Activated CD4-positive, CD25-positive, alpha-beta regulatory T cell treated with anti-CD3 and anti-CD28 coated beads, Interleukin-2, amount 50 U/mL, for 24 hours (primary cell): ENCODE measurements at regions not wholly inside any gene's neighbourhood (a gene's known extent, or its start where the extent isn't known, plus 50 kb on each side); places are given as distances from the start of the nearest gene placed in this dataset.
"Not testable (repeated sequence)": the region's sequence is repeated elsewhere in the genome, so short reads cannot be mapped to it uniquely, and the experiment has no call there.

Experiments
- ATAC-seq, 2 donors: fragments of 150-1000 bp; cut with Tn5 transposase; one replicate each; pipeline ENCODE4 v1.10.0; 2021; ENCODE audit warnings: mild to moderate bottlenecking in 1 of 2, moderate library complexity in 1 of 2

- ATAC-seq = not testable (repeated sequence)
Observed at GRCh38 chr5:102154791-102155605, 141.1 kb downstream of the SLCO4C1 start.

GRCh38 chr5:102154291-102154690 lies 141.8 kb downstream of the SLCO4C1 start:
- ATAC-seq = no peak

DNA sequence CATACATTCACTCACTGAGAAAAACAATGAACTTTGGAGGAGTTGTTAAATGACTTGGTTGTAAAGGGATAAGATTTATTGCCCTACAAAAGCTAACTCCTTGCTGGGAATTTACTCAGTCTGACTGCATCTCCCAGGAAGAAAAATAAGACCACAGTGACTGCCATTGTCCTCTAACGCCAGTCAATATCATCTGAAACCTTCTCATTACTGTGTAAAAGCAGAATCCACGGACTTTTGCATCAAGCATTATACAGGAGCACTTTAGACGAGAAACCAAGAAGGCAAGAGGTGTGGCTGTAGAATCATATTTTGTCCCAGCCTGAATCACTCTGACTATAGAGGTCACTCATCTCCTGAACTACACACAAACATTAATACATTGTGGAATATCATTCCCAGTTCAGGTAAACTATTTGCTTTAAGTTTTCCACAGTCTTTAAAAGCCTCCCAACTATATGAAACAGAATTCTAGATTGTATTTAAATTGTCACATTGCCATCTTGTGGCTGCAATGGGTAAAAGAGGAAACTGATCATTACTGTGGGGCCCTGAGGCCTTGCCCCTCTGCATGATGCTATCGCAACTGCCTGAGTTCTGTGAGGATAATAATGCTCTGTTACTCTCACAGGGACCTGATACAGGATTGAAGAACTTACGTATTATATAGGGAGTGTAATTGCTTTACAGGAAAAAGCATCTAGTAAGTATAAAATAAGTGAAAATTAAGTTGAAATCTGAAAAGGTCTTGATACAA lies 142.9 kb downstream of the SLCO4C1 start:
- no peak for ATAC-seq

- ATAC-seq = no peak
Observed at GRCh38 chr5:102139029-102139428, 157.1 kb downstream of the SLCO4C1 start.

DNA sequence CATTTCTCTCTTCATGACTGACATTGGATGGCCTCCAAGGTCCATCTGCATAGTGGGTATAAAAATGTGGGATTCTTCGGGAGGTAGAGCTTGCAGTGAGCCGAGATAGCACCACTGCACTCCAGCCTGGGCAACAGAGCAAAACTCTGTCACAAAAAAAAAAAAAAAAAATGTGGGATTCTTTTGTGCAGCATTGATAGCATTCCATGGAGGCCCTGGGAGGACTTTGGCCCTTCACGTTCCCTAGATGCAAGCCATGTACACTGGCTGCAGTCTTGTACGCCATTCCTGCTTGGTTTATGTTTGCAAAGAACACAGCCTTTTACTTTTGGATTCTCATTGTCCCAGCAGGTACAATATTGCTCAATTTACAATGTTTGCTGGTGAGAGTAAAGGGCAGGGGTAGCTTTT lies 157.8 kb downstream of the SLCO4C1 start:
- ATAC-seq = no peak

- no peak for ATAC-seq
Observed at GRCh38 chr5:102130890-102131289, 165.2 kb downstream of the SLCO4C1 start.

DNA sequence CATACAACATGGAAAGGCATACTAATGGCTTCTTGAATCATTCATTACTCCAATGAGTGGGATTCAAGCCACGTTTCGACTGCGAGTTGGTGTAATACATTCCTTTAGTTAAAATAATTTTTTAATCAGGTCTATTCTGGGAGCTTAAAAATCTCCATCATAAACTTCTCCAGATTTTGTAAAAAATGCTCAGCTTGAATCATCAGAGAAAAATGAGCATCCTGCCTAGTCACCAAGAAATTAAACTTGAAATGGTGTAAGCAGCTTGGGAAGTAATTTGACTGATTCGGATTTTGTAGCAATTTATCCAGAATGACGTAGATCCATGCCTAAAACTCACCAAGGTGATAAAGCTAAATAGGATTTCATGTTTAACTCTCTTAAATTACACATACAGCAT lies 165.7 kb downstream of the SLCO4C1 start:
- no peak for ATAC-seq

GRCh38 chr5:102119252-102119651 lies 176.8 kb downstream of the SLCO4C1 start:
- no peak for ATAC-seq

DNA sequence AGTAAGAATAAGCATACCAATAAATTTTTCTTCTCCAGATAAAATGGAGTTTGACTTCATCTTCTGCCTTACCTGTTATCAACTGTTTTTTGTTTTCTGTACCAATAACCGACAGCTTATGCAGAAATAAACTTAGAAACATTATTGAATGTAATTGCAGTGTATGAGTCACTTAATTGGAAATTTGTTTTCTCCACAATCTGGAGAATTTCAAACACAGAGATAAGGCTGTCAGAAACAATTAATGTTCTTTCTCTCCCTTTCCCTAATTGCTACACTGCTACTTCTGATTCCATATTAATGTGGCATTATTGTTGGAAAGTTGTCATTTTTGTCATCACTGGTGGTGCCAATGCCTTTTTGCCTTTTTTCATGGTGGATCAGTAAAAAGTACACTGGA lies 180.3 kb downstream of the SLCO4C1 start:
- no peak for ATAC-seq

GRCh38 chr5:102114525-102115069 lies 181.5 kb downstream of the SLCO4C1 start:
- no peak for ATAC-seq

DNA sequence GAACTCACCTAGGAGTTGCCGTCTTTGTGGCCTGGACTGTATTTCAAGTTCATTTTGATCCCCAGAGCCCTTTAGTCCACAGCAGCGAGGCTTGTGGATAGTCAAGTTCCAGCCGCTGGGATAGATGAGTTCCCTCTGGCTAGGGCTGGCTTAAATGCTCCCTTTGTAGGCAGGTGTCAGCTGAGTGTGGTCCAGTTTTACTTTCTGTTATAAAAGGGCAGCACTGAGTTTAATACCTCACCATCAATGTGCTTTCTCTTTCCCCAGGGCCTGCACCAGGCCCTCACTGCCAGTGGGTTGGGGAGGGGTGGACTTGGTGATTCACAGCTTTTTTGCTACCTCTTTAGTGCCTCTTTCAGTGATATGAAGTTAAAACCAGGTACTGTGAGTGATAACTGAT lies 188.2 kb downstream of the SLCO4C1 start:
- ATAC-seq = no peak

- no peak for ATAC-seq
Observed at GRCh38 chr5:102106599-102106998, 189.5 kb downstream of the SLCO4C1 start.

DNA sequence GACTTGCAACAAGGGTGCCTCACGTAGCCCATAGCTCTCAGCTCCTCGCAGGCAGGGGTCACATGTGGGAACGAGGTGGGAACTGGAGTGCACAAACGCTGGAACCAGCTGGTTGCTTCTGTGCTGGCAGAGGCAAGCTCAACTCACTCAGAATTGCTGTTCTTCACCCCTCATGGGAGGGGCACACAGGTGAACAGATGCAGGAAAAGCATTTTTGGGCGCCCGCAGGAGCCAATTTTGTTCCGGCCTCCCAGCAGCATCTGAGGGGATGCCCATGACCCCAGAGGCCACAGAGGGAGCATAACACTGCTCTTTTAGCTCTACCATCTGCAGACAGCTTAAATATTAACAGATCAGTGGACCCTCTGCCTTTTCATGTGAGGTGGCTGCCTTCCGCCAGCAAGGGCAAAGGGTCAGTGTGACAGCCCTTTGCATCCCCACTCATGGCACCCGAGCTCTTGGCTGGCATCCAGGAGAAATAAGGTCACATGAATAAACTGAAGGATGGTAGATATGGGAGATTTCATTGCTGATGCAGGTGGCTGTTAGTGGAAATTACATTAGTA lies 196.2 kb downstream of the SLCO4C1 start:
- ATAC-seq = no peak

DNA sequence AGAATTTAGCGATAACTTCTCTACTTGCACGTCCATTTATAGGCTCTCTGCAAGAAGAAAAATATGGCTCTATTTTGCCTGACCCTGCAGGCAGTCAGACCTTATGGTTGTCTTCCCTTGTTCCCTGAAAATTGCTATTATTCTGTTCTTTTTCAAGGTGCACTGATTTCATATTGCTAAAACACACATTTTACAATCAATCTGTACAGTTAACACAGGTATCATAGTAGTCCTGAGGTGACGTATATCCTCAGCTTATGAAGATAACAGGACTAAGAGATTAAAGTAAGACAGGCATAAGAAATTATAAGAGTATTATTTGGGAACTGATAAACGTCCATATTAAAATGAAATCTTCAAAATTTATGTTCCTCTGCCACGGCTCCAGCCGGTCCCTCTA lies 197.0 kb downstream of the SLCO4C1 start:
- not testable (repeated sequence) for ATAC-seq

GRCh38 chr5:102098606-102099005 lies 197.5 kb downstream of the SLCO4C1 start:
- not testable (repeated sequence) for ATAC-seq

DNA sequence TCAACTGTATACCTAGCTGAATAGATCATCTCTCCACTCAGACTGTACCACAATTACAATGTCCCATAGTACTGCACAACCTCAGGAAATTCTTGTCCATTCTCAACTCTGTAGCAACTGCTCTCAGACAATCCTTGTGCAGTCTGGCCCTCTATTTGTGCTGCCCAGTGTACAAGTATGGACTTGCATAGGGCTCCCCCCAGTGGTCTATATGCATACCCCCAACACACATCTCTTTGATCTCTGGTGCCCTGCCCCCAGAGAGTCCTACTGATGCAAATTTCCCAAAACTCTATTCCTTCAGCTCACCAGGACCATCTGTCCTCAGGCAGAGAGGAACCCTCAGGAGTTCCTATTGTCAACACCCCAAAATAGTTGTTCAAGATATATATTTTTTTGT lies 205.3 kb downstream of the SLCO4C1 start:
- no peak for ATAC-seq

DNA sequence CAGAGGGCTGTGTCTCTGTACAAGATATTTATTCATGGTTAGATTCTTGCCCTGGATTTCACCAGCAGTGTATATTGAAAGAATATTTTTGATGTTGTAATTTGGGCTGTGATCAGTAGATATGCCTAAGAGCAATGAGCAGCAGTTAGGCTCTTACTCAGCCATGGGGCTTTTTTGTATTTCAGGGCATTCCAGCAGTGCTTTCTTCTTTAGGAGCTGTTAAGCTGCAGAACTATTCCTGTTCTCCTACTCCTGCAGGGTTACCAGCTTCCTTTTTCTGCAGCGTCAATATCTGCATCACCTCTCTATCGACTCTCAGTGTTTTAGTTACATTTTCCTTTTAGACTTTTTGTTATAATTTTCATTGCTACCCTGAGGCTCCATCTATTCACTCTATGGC lies 206.2 kb downstream of the SLCO4C1 start:
- no peak for ATAC-seq

DNA sequence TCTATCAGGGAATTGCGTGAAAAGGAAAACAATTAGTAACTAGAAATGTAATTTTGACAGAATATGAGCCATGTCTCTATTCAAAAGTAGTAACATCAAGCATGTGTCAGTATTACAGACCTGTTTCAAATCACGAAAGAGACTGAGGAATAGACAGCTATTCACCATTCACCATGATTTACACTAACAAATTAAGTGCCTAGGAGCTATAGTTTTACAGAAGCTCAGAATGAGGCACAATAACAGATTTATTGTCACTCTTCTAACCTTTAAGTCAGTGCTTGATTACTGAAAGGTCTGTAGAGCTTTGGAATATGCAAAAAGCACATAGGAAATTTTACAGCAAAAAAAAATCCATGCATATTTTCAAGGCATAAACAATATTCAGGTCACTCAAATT lies 208.2 kb downstream of the SLCO4C1 start:
- ATAC-seq = no peak

- ATAC-seq = no peak
Observed at GRCh38 chr5:102080288-102080687, 215.8 kb downstream of the SLCO4C1 start.

- no peak for ATAC-seq
Observed at GRCh38 chr5:102077920-102078319, 218.2 kb downstream of the SLCO4C1 start.

GRCh38 chr5:102069974-102070373 lies 226.1 kb downstream of the SLCO4C1 start:
- ATAC-seq = no peak

DNA sequence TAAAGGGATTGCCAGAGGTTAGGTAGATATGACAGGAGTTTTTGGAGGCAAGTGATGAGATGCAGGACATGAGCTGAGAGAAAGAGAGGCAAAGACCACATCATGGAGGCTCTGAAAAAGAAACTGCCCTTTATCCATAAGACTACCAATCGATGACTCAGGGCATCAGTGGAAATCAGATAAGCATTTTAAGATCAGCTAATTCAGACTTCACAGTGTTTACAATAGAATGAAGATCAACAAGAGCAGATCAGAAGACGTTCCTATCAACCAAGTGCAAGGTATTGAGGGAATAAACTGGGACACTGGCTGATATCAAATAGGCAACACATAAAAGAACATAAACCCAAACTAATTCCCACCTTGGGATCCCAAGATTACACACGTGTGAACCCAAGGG lies 227.2 kb downstream of the SLCO4C1 start:
- no peak for ATAC-seq

DNA sequence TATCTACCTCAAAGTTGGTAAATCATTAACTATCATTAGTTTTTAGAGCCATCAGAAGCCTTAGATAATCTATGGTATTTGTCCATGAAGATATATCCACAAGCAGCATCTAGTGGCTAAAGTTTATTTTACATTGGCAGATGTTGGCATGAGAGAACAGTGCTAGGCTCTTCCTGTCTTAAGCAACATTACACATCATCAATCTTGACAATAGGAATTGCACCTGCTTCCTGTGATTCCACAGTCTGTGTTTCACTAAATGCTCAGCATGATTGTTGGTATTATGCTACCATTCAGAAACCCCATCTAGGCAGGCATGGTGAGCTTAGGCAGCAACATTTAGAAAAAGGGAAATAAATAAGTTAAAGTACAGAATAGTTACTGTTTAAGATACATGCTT lies 246.6 kb downstream of the SLCO4C1 start:
- ATAC-seq = no peak

DNA sequence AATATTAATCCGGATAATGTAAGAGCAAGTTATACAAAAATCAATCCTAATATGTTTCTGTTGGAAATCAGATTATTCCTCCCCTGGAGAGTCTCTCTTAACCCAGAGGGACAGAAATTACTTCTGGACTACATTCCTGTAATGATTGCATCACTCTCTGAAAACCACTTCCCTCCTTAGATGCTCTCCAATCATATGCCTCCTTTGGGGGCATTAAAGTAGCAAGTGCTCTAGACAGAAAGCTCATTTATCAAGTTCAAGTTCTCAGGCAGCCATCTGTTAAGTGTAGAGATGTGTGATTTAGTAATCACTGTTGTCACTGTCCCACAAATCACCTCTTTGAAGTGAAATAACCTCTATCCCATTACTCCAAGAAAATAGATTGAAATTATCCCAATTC lies 247.1 kb downstream of the SLCO4C1 start:
- no peak for ATAC-seq
